ENCODE measurements at regions not wholly inside any gene's neighbourhood (a gene's known extent, or its start where the extent isn't known, plus 50 kb on each side); places are given as distances from the start of the nearest gene placed in this dataset.

DNA sequence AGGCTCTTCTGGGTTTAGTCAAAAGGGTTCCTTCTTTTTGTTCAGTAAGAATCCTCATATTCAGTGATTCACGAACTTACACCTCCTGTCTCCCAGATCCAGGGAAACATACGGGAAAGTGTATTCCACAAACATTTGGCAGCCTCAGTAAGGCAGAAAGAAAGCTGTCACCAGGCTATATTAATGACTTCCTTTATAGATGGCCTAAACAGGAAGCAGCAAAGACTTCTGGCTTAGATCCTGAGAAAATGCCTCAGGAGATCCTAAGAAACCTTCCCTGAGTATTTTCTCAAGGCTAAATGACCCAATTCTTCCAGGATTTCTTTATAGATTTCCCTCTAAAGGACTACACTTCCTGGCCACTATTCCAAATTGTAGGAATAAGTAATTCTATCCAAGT is 1995.5 kb upstream of the CELF4 start:
- Histone ChIP-seq H3K36me3 (ENCODE audit: control insufficient read depth, low read length) (no peaks in the 10 kb centered on the region), H3K9me2 (replicated peaks; ENCODE audit: control insufficient read depth, low read length) (no peaks in the 10 kb centered on the region), H3K79me2 (ENCODE audit: control insufficient read depth, low read length) (no peaks in the 10 kb centered on the region), H3K4me2 (ENCODE audit: low read length) (no peak overlapping the region), H3K4me3 (ENCODE audit: low read length) (no peak overlapping the region), H3K9me3 (ENCODE audit: control insufficient read depth, insufficient read depth, low read length) (no peaks in the 10 kb centered on the region), H4K20me1 (ENCODE audit: control insufficient read depth, insufficient read depth, low read depth, low read length) (no peaks in the 10 kb centered on the region), H3F3A (ENCODE audit: control insufficient read depth, insufficient read depth) (no peaks in the 10 kb centered on the region), H3K27me3 (ENCODE audit: control insufficient read depth, low read length) (no peaks in the 10 kb centered on the region), H3K4me1 (ENCODE audit: control insufficient read depth, low read length) (no peaks in the 10 kb centered on the region), H3K27ac (ENCODE audit: low read depth, low read length) (no peak overlapping the region)
- TF ChIP-seq EZH2phosphoT487 (IDR thresholded peaks at IDR 0.05; ENCODE audit: borderline replicate concordance, low read length) (no peak), CTCF (IDR thresholded peaks at IDR 0.05; ENCODE audit: low read depth, low read length, poor library complexity, severe bottlenecking) (no peak)

DNA sequence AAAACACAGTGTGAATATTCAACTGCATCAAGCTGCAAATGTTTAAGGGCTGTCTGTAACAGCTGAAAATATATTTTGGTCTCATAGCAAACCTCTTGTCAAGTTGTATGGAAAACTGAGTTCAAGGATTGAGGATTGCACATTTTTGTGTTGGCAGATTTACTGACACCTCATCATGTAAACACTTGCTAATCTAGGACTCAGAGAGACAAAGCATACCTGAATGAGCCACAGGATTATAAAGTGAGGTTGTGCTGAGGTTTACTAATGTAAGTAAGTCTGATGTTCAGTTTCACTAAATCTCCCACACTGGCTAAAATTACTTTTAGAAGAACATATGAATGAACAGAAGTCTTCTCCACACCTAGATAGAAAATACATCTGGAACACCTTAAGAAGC is 1993.1 kb upstream of the CELF4 start:
- no peaks in the 10 kb centered on the region for H3K9me3 ChIP-seq (ENCODE audit: control insufficient read depth, insufficient read depth, low read length)
- no peaks in the 10 kb centered on the region for H3K4me1 ChIP-seq (ENCODE audit: control insufficient read depth, low read length)
- no peaks in the 10 kb centered on the region for H3K9me2 ChIP-seq (replicated peaks; ENCODE audit: control insufficient read depth, low read length)
- H3K4me3 ChIP-seq (ENCODE audit: low read length), result no peak overlapping the region
- H3K79me2 ChIP-seq (ENCODE audit: control insufficient read depth, low read length), result no peaks in the 10 kb centered on the region
- TF ChIP-seq EZH2phosphoT487 (IDR thresholded peaks at IDR 0.05; ENCODE audit: borderline replicate concordance, low read length), result no peak
- TF ChIP-seq CTCF (IDR thresholded peaks at IDR 0.05; ENCODE audit: low read depth, low read length, poor library complexity, severe bottlenecking), result no peak
- no peaks in the 10 kb centered on the region for H4K20me1 ChIP-seq (ENCODE audit: control insufficient read depth, insufficient read depth, low read depth, low read length)
- no peaks in the 10 kb centered on the region for H3F3A ChIP-seq (ENCODE audit: control insufficient read depth, insufficient read depth)
- H3K4me2 ChIP-seq (ENCODE audit: low read length), result no peak overlapping the region
- H3K27ac ChIP-seq (ENCODE audit: low read depth, low read length), result no peak overlapping the region
- no peaks in the 10 kb centered on the region for H3K27me3 ChIP-seq (ENCODE audit: control insufficient read depth, low read length)
- H3K36me3 ChIP-seq (ENCODE audit: control insufficient read depth, low read length), result no peaks in the 10 kb centered on the region

DNA sequence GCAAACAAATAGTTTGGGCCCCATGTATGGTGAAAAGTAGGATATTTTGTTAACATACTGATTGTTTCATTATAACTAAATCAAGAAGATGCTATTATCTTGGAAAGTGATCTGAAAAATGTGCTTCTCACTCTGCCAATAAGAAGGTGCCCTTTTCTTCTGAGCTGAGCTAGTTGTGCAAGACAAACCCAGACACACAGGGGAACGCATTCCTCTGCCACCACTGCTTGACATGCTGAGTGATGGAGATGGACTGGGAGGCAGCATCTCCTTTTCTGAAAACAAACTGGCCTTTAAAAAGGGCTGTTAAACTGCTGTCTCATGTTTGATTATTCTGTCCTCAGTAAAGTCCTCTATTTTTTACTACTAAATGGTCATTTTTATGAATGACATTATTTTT is 1989.9 kb upstream of the CELF4 start:
- Histone ChIP-seq H3K79me2 (ENCODE audit: control insufficient read depth, low read length) (no peaks in the 10 kb centered on the region), H3K27me3 (ENCODE audit: control insufficient read depth, low read length) (no peaks in the 10 kb centered on the region), H3K4me2 (ENCODE audit: low read length) (no peak overlapping the region), H4K20me1 (ENCODE audit: control insufficient read depth, insufficient read depth, low read depth, low read length) (no peaks in the 10 kb centered on the region), H3K4me1 (ENCODE audit: control insufficient read depth, low read length) (no peaks in the 10 kb centered on the region), H3K4me3 (ENCODE audit: low read length) (no peak overlapping the region), H3K9me2 (replicated peaks; ENCODE audit: control insufficient read depth, low read length) (no peaks in the 10 kb centered on the region), H3K27ac (ENCODE audit: low read depth, low read length) (no peak overlapping the region), H3K36me3 (ENCODE audit: control insufficient read depth, low read length) (no peaks in the 10 kb centered on the region), H3F3A (ENCODE audit: control insufficient read depth, insufficient read depth) (no peaks in the 10 kb centered on the region), H3K9me3 (ENCODE audit: control insufficient read depth, insufficient read depth, low read length) (no peaks in the 10 kb centered on the region; the same call in 1 of the 2 replicates)
- TF ChIP-seq EZH2phosphoT487 (IDR thresholded peaks at IDR 0.05; ENCODE audit: borderline replicate concordance, low read length) (no peak), CTCF (IDR thresholded peaks at IDR 0.05; ENCODE audit: low read depth, low read length, poor library complexity, severe bottlenecking) (no peak)

GRCh38 chr18:39550701-39551100 is 1985.1 kb upstream of the CELF4 start:
- TF ChIP-seq EZH2phosphoT487 (IDR thresholded peaks at IDR 0.05; ENCODE audit: borderline replicate concordance, low read length) (no peak), CTCF (IDR thresholded peaks at IDR 0.05; ENCODE audit: low read depth, low read length, poor library complexity, severe bottlenecking) (no peak)
- no peak overlapping the region for H3K27ac ChIP-seq (ENCODE audit: low read depth, low read length)
- no peaks in the 10 kb centered on the region for H4K20me1 ChIP-seq (ENCODE audit: control insufficient read depth, insufficient read depth, low read depth, low read length)
- H3K4me1 ChIP-seq (ENCODE audit: control insufficient read depth, low read length), result no peaks in the 10 kb centered on the region
- no peaks in the 10 kb centered on the region for H3K27me3 ChIP-seq (ENCODE audit: control insufficient read depth, low read length)
- no peaks in the 10 kb centered on the region for H3K9me2 ChIP-seq (replicated peaks; ENCODE audit: control insufficient read depth, low read length)
- no peaks in the 10 kb centered on the region for H3K79me2 ChIP-seq (ENCODE audit: control insufficient read depth, low read length)
- H3K9me3 ChIP-seq (ENCODE audit: control insufficient read depth, insufficient read depth, low read length), result no peaks in the 10 kb centered on the region; the same call in 1 of the 2 replicates
- no peak overlapping the region for H3K4me3 ChIP-seq (ENCODE audit: low read length)
- no peak overlapping the region for H3K4me2 ChIP-seq (ENCODE audit: low read length)
- no peaks in the 10 kb centered on the region for H3K36me3 ChIP-seq (ENCODE audit: control insufficient read depth, low read length)
- H3F3A ChIP-seq (ENCODE audit: control insufficient read depth, insufficient read depth), result no peaks in the 10 kb centered on the region

Measured in DOHH2 (cell line).